H1 (cell line): ENCODE measurements at regions not wholly inside any gene's neighbourhood (a gene's known extent, or its start where the extent isn't known, plus 50 kb on each side); places are given as distances from the start of the nearest gene placed in this dataset.

Experiments
- BACH1 ChIP-seq: IDR thresholded peaks from 2 replicates; pipeline ENCODE4 v1.6.1; 2012; ENCODE audit warnings: low read length, improper control_type of control experiment
- CTCF ChIP-seq, 3 experiments: IDR thresholded peaks; 1 replicate in 2 of 3; 2 replicates in 1 of 3; pipeline versions ENCODE4 v1.5.1 to v1.6.1; 2011; ENCODE audit warnings: low read length in 3 of 3, mild to moderate bottlenecking in 3 of 3, inconsistent platforms in 2 of 3, low read depth in 1 of 3, moderate library complexity in 1 of 3; ENCODE audit not compliant: insufficient read depth in 1 of 3; ENCODE audit errors: control extremely low read depth in 1 of 3
- EP300 ChIP-seq, 2 experiments: IDR thresholded peaks; 1 replicate in 1 of 2; 2 replicates in 1 of 2; pipeline ENCODE4 v1.6.1; 2011 to 2012; ENCODE audit warnings: low read depth in 2 of 2, low read length in 2 of 2, mild to moderate bottlenecking in 2 of 2, borderline replicate concordance in 1 of 2, inconsistent platforms in 1 of 2, moderate library complexity in 1 of 2
- EZH2 ChIP-seq: fragments of 200-600 bp; sonication (generic); IDR thresholded peaks from 2 replicates; pipeline ENCODE4 v1.7.1; 2012; ENCODE audit warnings: low read depth, mild to moderate bottlenecking, moderate library complexity, low read length, inconsistent platforms; ENCODE audit not compliant: severe bottlenecking
- POLR2A ChIP-seq, 2 experiments: IDR thresholded peaks; 1 replicate in 1 of 2; 2 replicates in 1 of 2; pipeline ENCODE4 v1.6.1; 2011; ENCODE audit warnings: low read depth in 2 of 2, low read length in 2 of 2, mild to moderate bottlenecking in 2 of 2; ENCODE audit errors: control extremely low read depth in 1 of 2
- POLR2AphosphoS5 ChIP-seq: IDR thresholded peaks from 2 replicates; pipeline ENCODE4 v1.6.1; 2011; ENCODE audit warnings: low read depth, low read length
- RFX5 ChIP-seq: IDR thresholded peaks from 2 replicates; pipeline ENCODE4 v1.6.1; 2011; ENCODE audit warnings: low read depth, low read length, improper control_type of control experiment, borderline replicate concordance
- SIN3A ChIP-seq, 2 experiments: IDR thresholded peaks in 1 of 2; conservative IDR thresholded peaks in 1 of 2; 2 replicates each; pipeline ENCODE4 v1.6.1; 2011 to 2012; ENCODE audit warnings: low read length in 2 of 2, improper control_type of control experiment in 1 of 2, low read depth in 1 of 2, mild to moderate bottlenecking in 1 of 2
- TAF1 ChIP-seq: IDR thresholded peaks from 2 replicates; pipeline ENCODE4 v1.6.1; 2011; ENCODE audit warnings: mild to moderate bottlenecking, low read depth, low read length
- TCF12 ChIP-seq: IDR thresholded peaks from 2 replicates; pipeline ENCODE4 v1.6.1; 2011; ENCODE audit warnings: low read depth, mild to moderate bottlenecking, low read length
- TEAD4 ChIP-seq: IDR thresholded peaks from 2 replicates; pipeline ENCODE4 v1.6.1; 2012; ENCODE audit warnings: low read depth, low read length, inconsistent platforms, mixed read lengths
- ZNF274 ChIP-seq: IDR thresholded peaks from 2 replicates; pipeline ENCODE4 v1.7.0; 2012; ENCODE audit warnings: low read length, borderline replicate concordance; ENCODE audit errors: extremely low read depth

- TF ChIP-seq TAF1 = no peak
- no peak for TF ChIP-seq TCF12
- TF ChIP-seq TEAD4 = no peak
- no peak for TF ChIP-seq POLR2A (IDR thresholded peaks at IDR 0.05; ENCODE audit: control extremely low read depth in 1 of 2, low read depth in 2 of 2, low read length in 2 of 2)
- TF ChIP-seq CTCF (IDR thresholded peaks at IDR 0.05; ENCODE audit: control extremely low read depth in 1 of 3, insufficient read depth in 1 of 3, low read depth in 1 of 3, low read length in 3 of 3) = no peak
- TF ChIP-seq POLR2AphosphoS5 = no peak
- TF ChIP-seq SIN3A (conservative IDR thresholded peaks at IDR 0.05 in 1 of 2, IDR thresholded peaks at IDR 0.05 in 1 of 2; ENCODE audit: low read depth in 1 of 2, low read length in 2 of 2) = no peak
- TF ChIP-seq BACH1 = no peak
- TF ChIP-seq EZH2 = no peak
- TF ChIP-seq EP300 (IDR thresholded peaks at IDR 0.05; ENCODE audit: borderline replicate concordance in 1 of 2, low read depth in 2 of 2, low read length in 2 of 2) = no peak
- TF ChIP-seq RFX5 = no peak
- TF ChIP-seq ZNF274 = no peak
Measured at GRCh38 chr10:131553121-131553520, 241.6 kb upstream of the TCERG1L start.
